ENCODE measurements at regions not wholly inside any gene's neighbourhood (a gene's known extent, or its start where the extent isn't known, plus 50 kb on each side); places are given as distances from the start of the nearest gene placed in this dataset.

DNA sequence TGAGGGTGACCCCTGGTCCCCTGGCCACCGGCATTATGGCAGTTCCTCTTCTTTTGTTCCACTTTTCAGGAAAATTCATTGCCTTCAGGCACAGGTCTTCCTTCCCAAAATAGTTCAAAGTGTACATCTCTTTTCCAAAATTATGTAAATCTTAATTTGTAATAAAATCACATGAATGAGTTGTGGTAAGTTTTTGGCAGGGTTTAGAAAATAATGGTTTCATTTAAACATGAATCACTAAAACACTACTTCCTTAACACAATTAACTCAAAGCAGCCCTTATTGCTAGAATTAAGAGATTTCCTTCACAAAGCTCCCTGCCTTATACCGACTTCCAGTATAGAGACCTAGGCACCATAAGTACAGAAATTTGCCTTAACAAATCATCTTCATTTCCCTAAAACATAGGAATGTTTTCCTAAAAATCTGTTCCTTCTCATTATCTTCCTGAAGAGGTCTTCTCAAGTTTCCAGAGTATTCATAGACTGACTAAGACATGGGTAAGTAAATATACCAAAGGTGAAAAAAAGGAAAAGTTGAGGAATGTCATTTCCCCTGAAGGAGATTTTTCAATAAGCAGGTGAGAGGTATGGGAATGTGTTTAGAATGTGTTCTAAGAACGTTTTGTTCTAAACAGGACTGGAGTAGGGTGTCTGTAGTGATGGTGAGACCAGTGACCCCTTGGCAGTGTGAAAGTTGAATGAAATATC is 148.2 kb upstream of the CITED2 start:
- Mint-ChIP-seq H3K27me3 (ENCODE audit: insufficient read depth, unreplicated experiment) (no peaks in the 10 kb centered on the region), H3K27ac (ENCODE audit: unreplicated experiment) (no peak overlapping the region), H3K4me1 (ENCODE audit: low read depth, unreplicated experiment) (peaks cover 23% of the 10 kb centered on the region), H3K4me3 (ENCODE audit: unreplicated experiment) (no peak overlapping the region), H3K36me3 (ENCODE audit: insufficient read depth, unreplicated experiment) (no peaks in the 10 kb centered on the region), H3K9me3 (ENCODE audit: unreplicated experiment) (peaks cover 18% of the 10 kb centered on the region)
- Histone ChIP-seq H3K4me1 (peaks cover 16% of the 10 kb centered on the region), H3K27me3 (replicated peaks; ENCODE audit: control insufficient read depth, insufficient read depth, low read length) (no peaks in the 10 kb centered on the region), H3K9me3 (no peaks in the 10 kb centered on the region), H3K36me3 (ENCODE audit: control insufficient read depth, insufficient read depth, low read length) (no peaks in the 10 kb centered on the region), H3K4me3 (ENCODE audit: low read depth, low read length) (no peak overlapping the region)
- ChIA-PET CTCF (no interaction called here), POLR2A (no interaction called here)
- intact Hi-C loops (cut with micrococcal nuclease; ENCODE audit: unreplicated experiment) = no loop called here
- no TSS peak for BruUV-seq (replicated peaks)
- TF ChIP-seq, protein P1, sequence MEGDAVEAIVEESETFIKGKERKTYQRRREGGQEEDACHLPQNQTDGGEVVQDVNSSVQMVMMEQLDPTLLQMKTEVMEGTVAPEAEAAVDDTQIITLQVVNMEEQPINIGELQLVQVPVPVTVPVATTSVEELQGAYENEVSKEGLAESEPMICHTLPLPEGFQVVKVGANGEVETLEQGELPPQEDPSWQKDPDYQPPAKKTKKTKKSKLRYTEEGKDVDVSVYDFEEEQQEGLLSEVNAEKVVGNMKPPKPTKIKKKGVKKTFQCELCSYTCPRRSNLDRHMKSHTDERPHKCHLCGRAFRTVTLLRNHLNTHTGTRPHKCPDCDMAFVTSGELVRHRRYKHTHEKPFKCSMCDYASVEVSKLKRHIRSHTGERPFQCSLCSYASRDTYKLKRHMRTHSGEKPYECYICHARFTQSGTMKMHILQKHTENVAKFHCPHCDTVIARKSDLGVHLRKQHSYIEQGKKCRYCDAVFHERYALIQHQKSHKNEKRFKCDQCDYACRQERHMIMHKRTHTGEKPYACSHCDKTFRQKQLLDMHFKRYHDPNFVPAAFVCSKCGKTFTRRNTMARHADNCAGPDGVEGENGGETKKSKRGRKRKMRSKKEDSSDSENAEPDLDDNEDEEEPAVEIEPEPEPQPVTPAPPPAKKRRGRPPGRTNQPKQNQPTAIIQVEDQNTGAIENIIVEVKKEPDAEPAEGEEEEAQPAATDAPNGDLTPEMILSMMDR (IDR thresholded peaks at IDR 0.05; ENCODE audit: insufficient read depth in 1 of 2, low read depth in 1 of 2, low read length in 1 of 2, severe bottlenecking in 1 of 2, unreplicated experiment in 1 of 2) = no peak
- no peak for DNase-seq

DNA sequence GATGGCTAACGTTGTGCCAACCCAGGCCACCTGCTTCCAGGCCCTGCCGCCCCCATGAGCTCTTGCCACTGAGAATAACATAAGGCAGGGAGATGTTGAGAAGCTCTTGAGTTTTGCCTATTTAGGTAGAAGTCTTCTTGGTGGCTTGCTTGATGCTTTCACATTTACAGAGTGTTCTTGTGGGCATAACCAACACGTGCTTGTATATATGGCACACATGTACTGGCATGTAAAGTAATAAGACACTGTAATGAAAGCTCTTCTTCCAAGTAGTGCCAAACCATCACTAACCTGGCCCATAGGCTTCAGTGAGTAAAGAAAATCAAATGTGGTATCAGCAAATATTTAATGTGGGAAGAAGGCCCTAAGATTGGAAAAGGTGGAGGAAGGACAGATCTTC is 146.9 kb upstream of the CITED2 start:
- no peak for DNase-seq
- no peaks in the 10 kb centered on the region for H3K9me3 ChIP-seq
- ChIA-PET POLR2A (no interaction called here), CTCF (no interaction called here)
- intact Hi-C loops (cut with micrococcal nuclease; ENCODE audit: unreplicated experiment) = no loop called here
- TF ChIP-seq, protein P1 (IDR thresholded peaks at IDR 0.05; ENCODE audit: insufficient read depth in 1 of 2, low read depth in 1 of 2, low read length in 1 of 2, severe bottlenecking in 1 of 2, unreplicated experiment in 1 of 2) = no peak
- H3K27me3 Mint-ChIP-seq (ENCODE audit: insufficient read depth, unreplicated experiment) = no peaks in the 10 kb centered on the region
- H3K4me3 Mint-ChIP-seq (ENCODE audit: unreplicated experiment) = no peak overlapping the region
- no peak overlapping the region for H3K27ac Mint-ChIP-seq (ENCODE audit: unreplicated experiment)
- no peaks in the 10 kb centered on the region for H3K36me3 Mint-ChIP-seq (ENCODE audit: insufficient read depth, unreplicated experiment)
- peaks cover 9% of the 10 kb centered on the region for H3K9me3 Mint-ChIP-seq (ENCODE audit: unreplicated experiment)
- H3K4me1 Mint-ChIP-seq (ENCODE audit: low read depth, unreplicated experiment) = peaks cover 32% of the 10 kb centered on the region
- no TSS peak for BruUV-seq (replicated peaks)
- no peaks in the 10 kb centered on the region for H3K36me3 ChIP-seq (ENCODE audit: control insufficient read depth, insufficient read depth, low read length)
- H3K4me3 ChIP-seq (ENCODE audit: low read depth, low read length) = no peak overlapping the region
- H3K4me1 ChIP-seq = peaks cover 25% of the 10 kb centered on the region
- no peaks in the 10 kb centered on the region for H3K27me3 ChIP-seq (replicated peaks; ENCODE audit: control insufficient read depth, insufficient read depth, low read length)

DNA sequence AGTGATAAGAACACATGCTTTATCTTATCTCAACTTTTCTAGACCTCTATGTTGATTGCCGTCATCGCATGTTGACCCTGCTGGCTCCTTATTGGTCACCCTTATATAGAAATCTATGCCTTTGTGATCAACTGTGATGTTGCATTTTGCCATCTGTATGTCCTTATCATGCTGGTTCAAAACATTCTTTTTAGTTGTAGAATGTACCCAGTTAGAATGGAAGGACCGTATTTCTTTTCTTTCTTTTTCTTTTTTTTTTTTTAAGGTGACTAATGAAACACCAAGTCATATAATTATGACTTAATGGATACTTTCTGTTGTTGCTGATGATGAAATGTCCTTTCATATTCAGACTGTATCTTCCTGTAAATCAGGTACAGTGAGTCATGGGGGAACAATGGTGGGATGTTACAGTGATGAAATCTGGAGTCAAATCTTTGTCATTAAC is 145.9 kb upstream of the CITED2 start:
- DNase-seq = no peak
- Histone ChIP-seq H3K4me1 (peaks cover 25% of the 10 kb centered on the region), H3K9me3 (no peaks in the 10 kb centered on the region), H3K27me3 (replicated peaks; ENCODE audit: control insufficient read depth, insufficient read depth, low read length) (no peaks in the 10 kb centered on the region), H3K4me3 (ENCODE audit: low read depth, low read length) (no peak overlapping the region), H3K36me3 (ENCODE audit: control insufficient read depth, insufficient read depth, low read length) (no peaks in the 10 kb centered on the region)
- ChIA-PET POLR2A (no interaction called here), CTCF (no interaction called here)
- no TSS peak for BruUV-seq (replicated peaks)
- Mint-ChIP-seq H3K9me3 (ENCODE audit: unreplicated experiment) (peaks cover 9% of the 10 kb centered on the region), H3K4me1 (ENCODE audit: low read depth, unreplicated experiment) (peaks cover 33% of the 10 kb centered on the region), H3K27me3 (ENCODE audit: insufficient read depth, unreplicated experiment) (no peaks in the 10 kb centered on the region), H3K4me3 (ENCODE audit: unreplicated experiment) (no peak overlapping the region), H3K27ac (ENCODE audit: unreplicated experiment) (no peak overlapping the region), H3K36me3 (ENCODE audit: insufficient read depth, unreplicated experiment) (no peaks in the 10 kb centered on the region)
- intact Hi-C loops (cut with micrococcal nuclease; ENCODE audit: unreplicated experiment) = no loop called here
- TF ChIP-seq, protein P1 (IDR thresholded peaks at IDR 0.05; ENCODE audit: insufficient read depth in 1 of 2, low read depth in 1 of 2, low read length in 1 of 2, severe bottlenecking in 1 of 2, unreplicated experiment in 1 of 2) = no peak
